Activated T-cell treated with anti-CD3 and anti-CD28 coated beads, Interleukin-2, amount 50 U/mL, for 72 hours (primary cell): ENCODE measurements at regions not wholly inside any gene's neighbourhood (a gene's known extent, or its start where the extent isn't known, plus 50 kb on each side); places are given as distances from the start of the nearest gene placed in this dataset.

Experiments
- ATAC-seq, 2 donors: fragments of 150-1000 bp; cut with Tn5 transposase; replicated peaks in 1 of 2; 2 replicates each; pipeline ENCODE4 v1.10.0; 2021; ENCODE audit warnings: moderate library complexity in 2 of 2, mild to moderate bottlenecking in 1 of 2
- DNase-seq, 2 donors: peaks; one replicate each; pipeline ENCODE4 v3.0.0; 2021 to 2022; ENCODE audit warnings: mixed read lengths in 1 of 2
- H3K27ac Mint-ChIP-seq: one replicate; pipeline ENCODE4 v1.8.0; 2022; ENCODE audit warnings: mild to moderate bottlenecking, moderate library complexity, mixed read lengths
- H3K27me3 Mint-ChIP-seq: one replicate; pipeline ENCODE4 v1.8.0; 2022; ENCODE audit warnings: low read depth, mixed read lengths
- H3K36me3 Mint-ChIP-seq, 2 donors: one replicate each; pipeline ENCODE4 v1.8.0; 2022; ENCODE audit warnings: mixed read lengths in 2 of 2, mild to moderate bottlenecking in 1 of 2; ENCODE audit not compliant: insufficient read depth in 2 of 2
- H3K4me1 Mint-ChIP-seq: one replicate; pipeline ENCODE4 v1.8.0; 2022; ENCODE audit warnings: low read depth, mixed read lengths
- H3K4me3 Mint-ChIP-seq, 2 donors: one replicate each; pipeline ENCODE4 v1.8.0; 2022; ENCODE audit warnings: mild to moderate bottlenecking in 2 of 2, mixed read lengths in 2 of 2, moderate library complexity in 2 of 2
- H3K9me3 Mint-ChIP-seq, 2 donors: one replicate each; pipeline ENCODE4 v1.8.0; 2022; ENCODE audit warnings: mixed read lengths in 2 of 2

GRCh38 chr2:146229508-146230155 lies 1615.2 kb upstream of the ACVR2A start:
- Mint-ChIP-seq H3K4me1 (no peaks in the 10 kb centered on the region), H3K4me3 (no peak overlapping the region), H3K27me3 (no peaks in the 10 kb centered on the region), H3K27ac (no peak overlapping the region), H3K9me3 (peaks cover 2 to 3% of the 10 kb centered on the region in 2 donors), H3K36me3 (peaks cover 0 to 2% of the 10 kb centered on the region in 2 donors)
- ATAC-seq (no peak), DNase-seq (no peak)

- no peak for DNase-seq
- no peaks in the 10 kb centered on the region for H3K4me1 Mint-ChIP-seq
- no peak for ATAC-seq
- H3K9me3 Mint-ChIP-seq, result peaks cover 2 to 5% of the 10 kb centered on the region in 2 donors
- peaks cover 0 to 2% of the 10 kb centered on the region in 2 donors for H3K36me3 Mint-ChIP-seq
- no peak overlapping the region for H3K27ac Mint-ChIP-seq
- no peaks in the 10 kb centered on the region for H3K27me3 Mint-ChIP-seq
- no peak overlapping the region for H3K4me3 Mint-ChIP-seq
Observed at GRCh38 chr2:146228466-146229058, 1616.3 kb upstream of the ACVR2A start.

- Mint-ChIP-seq H3K9me3 (peaks cover 2 to 5% of the 10 kb centered on the region in 2 donors), H3K36me3 (peaks cover 0 to 2% of the 10 kb centered on the region in 2 donors)
Observed at GRCh38 chr2:146228020-146228393, 1616.8 kb upstream of the ACVR2A start.

GRCh38 chr2:146227152-146228019 lies 1617.4 kb upstream of the ACVR2A start:
- no peak for DNase-seq
- Mint-ChIP-seq H3K4me3 (no peak overlapping the region), H3K27ac (no peak overlapping the region), H3K27me3 (no peaks in the 10 kb centered on the region), H3K36me3 (peaks cover 0 to 2% of the 10 kb centered on the region in 2 donors), H3K4me1 (no peaks in the 10 kb centered on the region), H3K9me3 (peaks cover 2% of the 10 kb centered on the region in 2 donors)
- no peak for ATAC-seq

More at GRCh38 chr2:146228020-146228393, 1616.8 kb upstream of the ACVR2A start:
- no peaks in the 10 kb centered on the region for H3K4me1 Mint-ChIP-seq
- no peak for ATAC-seq
- H3K4me3 Mint-ChIP-seq, result no peak overlapping the region
- DNase-seq, result no peak
- H3K27ac Mint-ChIP-seq, result no peak overlapping the region
- no peaks in the 10 kb centered on the region for H3K27me3 Mint-ChIP-seq

- H3K9me3 Mint-ChIP-seq, result peaks cover 2% of the 10 kb centered on the region in 2 donors
- peaks cover 0 to 2% of the 10 kb centered on the region in 2 donors for H3K36me3 Mint-ChIP-seq
- H3K4me3 Mint-ChIP-seq, result no peak overlapping the region
- no peak overlapping the region for H3K27ac Mint-ChIP-seq
- ATAC-seq (no peak), DNase-seq (no peak)
- H3K27me3 Mint-ChIP-seq, result no peaks in the 10 kb centered on the region
- no peaks in the 10 kb centered on the region for H3K4me1 Mint-ChIP-seq
Observed at GRCh38 chr2:146226077-146226476, 1618.8 kb upstream of the ACVR2A start.

- Mint-ChIP-seq H3K9me3 (peaks cover under 1 to 2% of the 10 kb centered on the region in 2 donors), H3K4me3 (no peak overlapping the region), H3K27ac (no peak overlapping the region), H3K4me1 (no peaks in the 10 kb centered on the region), H3K36me3 (no peaks in the 10 kb centered on the region), H3K27me3 (no peaks in the 10 kb centered on the region)
- ATAC-seq (no peak), DNase-seq (no peak)
Observed at GRCh38 chr2:146221826-146222225, 1623.0 kb upstream of the ACVR2A start.

- Mint-ChIP-seq H3K9me3 (peaks cover 1 to 2% of the 10 kb centered on the region in 2 donors), H3K27me3 (no peaks in the 10 kb centered on the region), H3K27ac (no peak overlapping the region), H3K4me3 (no peak overlapping the region), H3K36me3 (no peaks in the 10 kb centered on the region), H3K4me1 (no peaks in the 10 kb centered on the region)
- DNase-seq, result no peak
- ATAC-seq, result no peak
Observed at GRCh38 chr2:146220957-146221356, 1623.9 kb upstream of the ACVR2A start.

GRCh38 chr2:146214394-146214929 lies 1630.4 kb upstream of the ACVR2A start:
- Mint-ChIP-seq H3K4me1 (no peaks in the 10 kb centered on the region), H3K36me3 (no peaks in the 10 kb centered on the region), H3K27me3 (no peaks in the 10 kb centered on the region), H3K9me3 (peaks cover 3 to 13% of the 10 kb centered on the region in 2 donors), H3K27ac (no peak overlapping the region), H3K4me3 (no peak overlapping the region)
- DNase-seq (no peak), ATAC-seq (no peak)

GRCh38 chr2:146213674-146214073 lies 1631.2 kb upstream of the ACVR2A start:
- ATAC-seq, result no peak
- Mint-ChIP-seq H3K4me3 (no peak overlapping the region), H3K27ac (no peak overlapping the region), H3K27me3 (no peaks in the 10 kb centered on the region), H3K9me3 (peaks cover 3 to 13% of the 10 kb centered on the region in 2 donors), H3K4me1 (no peaks in the 10 kb centered on the region), H3K36me3 (no peaks in the 10 kb centered on the region)
- no peak for DNase-seq

- Mint-ChIP-seq H3K4me3 (no peak overlapping the region), H3K27ac (no peak overlapping the region), H3K9me3 (peaks cover 3 to 13% of the 10 kb centered on the region in 2 donors), H3K36me3 (no peaks in the 10 kb centered on the region), H3K4me1 (no peaks in the 10 kb centered on the region), H3K27me3 (no peaks in the 10 kb centered on the region)
- DNase-seq, result no peak
- ATAC-seq, result no peak
Observed at GRCh38 chr2:146212602-146213001, 1632.2 kb upstream of the ACVR2A start.

GRCh38 chr2:146209842-146210275 lies 1635.0 kb upstream of the ACVR2A start:
- no peak for ATAC-seq
- Mint-ChIP-seq H3K36me3 (no peaks in the 10 kb centered on the region), H3K9me3 (peaks cover 3 to 10% of the 10 kb centered on the region in 2 donors), H3K4me1 (no peaks in the 10 kb centered on the region), H3K27me3 (no peaks in the 10 kb centered on the region), H3K27ac (no peak overlapping the region), H3K4me3 (no peak overlapping the region)
- no peak for DNase-seq

GRCh38 chr2:146207901-146208300 lies 1636.9 kb upstream of the ACVR2A start:
- Mint-ChIP-seq H3K27me3 (no peaks in the 10 kb centered on the region), H3K4me1 (no peaks in the 10 kb centered on the region), H3K27ac (no peak overlapping the region), H3K9me3 (peaks cover 3 to 9% of the 10 kb centered on the region in 2 donors), H3K4me3 (no peak overlapping the region), H3K36me3 (no peaks in the 10 kb centered on the region)
- no peak for ATAC-seq
- DNase-seq, result no peak

GRCh38 chr2:146207417-146207816 lies 1637.4 kb upstream of the ACVR2A start:
- Mint-ChIP-seq H3K27me3 (no peaks in the 10 kb centered on the region), H3K4me1 (no peaks in the 10 kb centered on the region), H3K27ac (no peak overlapping the region), H3K9me3 (peaks cover 3 to 7% of the 10 kb centered on the region in 2 donors), H3K4me3 (no peak overlapping the region), H3K36me3 (no peaks in the 10 kb centered on the region)
- no peak for DNase-seq
- ATAC-seq, result no peak
